ENCODE measurements at regions not wholly inside any gene's neighbourhood (a gene's known extent, or its start where the extent isn't known, plus 50 kb on each side); places are given as distances from the start of the nearest gene placed in this dataset.
"Not testable (repeated sequence)": the region's sequence is repeated elsewhere in the genome, so short reads cannot be mapped to it uniquely, and the experiment has no call there.

GRCh38 chr9:82894548-82894947 lies 168.4 kb downstream of the RASEF start:
- no peak for DNase-seq (ENCODE audit: low read depth, low spot score)

- DNase-seq (ENCODE audit: low read depth, low spot score) = no peak
Measured at GRCh38 chr9:82894961-82895821, 167.8 kb downstream of the RASEF start.

GRCh38 chr9:82895822-82896110 lies 167.2 kb downstream of the RASEF start:
- DNase-seq (ENCODE audit: low read depth, low spot score) = no peak

GRCh38 chr9:82903503-82903902 lies 159.4 kb downstream of the RASEF start:
- DNase-seq (ENCODE audit: low read depth, low spot score) = no peak

- DNase-seq (ENCODE audit: low read depth, low spot score) = no peak
Measured at GRCh38 chr9:82911996-82912395, 150.9 kb downstream of the RASEF start.

GRCh38 chr9:82912645-82913044 lies 150.3 kb downstream of the RASEF start:
- no peak for DNase-seq (ENCODE audit: low read depth, low spot score)

GRCh38 chr9:82916238-82916637 lies 146.7 kb downstream of the RASEF start:
- DNase-seq (ENCODE audit: low read depth, low spot score) = not testable (repeated sequence)

DNA sequence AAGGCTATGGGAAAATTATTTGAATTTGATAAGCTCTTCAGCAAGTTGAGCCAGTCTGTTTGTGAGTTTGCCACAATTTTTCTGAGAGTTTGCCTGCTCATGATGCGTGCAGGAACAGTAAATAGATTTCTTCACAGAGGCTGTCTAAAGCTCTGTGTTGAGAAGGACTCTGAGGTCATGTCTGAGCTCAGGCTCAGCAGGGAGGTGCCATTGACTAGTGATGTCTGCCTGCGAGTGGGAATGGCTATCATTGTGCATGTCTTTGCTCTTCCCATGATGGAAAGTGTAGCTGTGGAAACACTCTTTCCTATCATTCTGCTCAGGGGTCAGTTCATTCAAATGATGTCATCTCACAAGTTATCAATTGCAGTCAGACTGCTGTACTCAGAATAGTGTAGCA lies 142.8 kb downstream of the RASEF start:
- no peak for DNase-seq (ENCODE audit: low read depth, low spot score)

- DNase-seq (ENCODE audit: low read depth, low spot score) = no peak
Measured at GRCh38 chr9:82922686-82923085, 140.3 kb downstream of the RASEF start.

DNA sequence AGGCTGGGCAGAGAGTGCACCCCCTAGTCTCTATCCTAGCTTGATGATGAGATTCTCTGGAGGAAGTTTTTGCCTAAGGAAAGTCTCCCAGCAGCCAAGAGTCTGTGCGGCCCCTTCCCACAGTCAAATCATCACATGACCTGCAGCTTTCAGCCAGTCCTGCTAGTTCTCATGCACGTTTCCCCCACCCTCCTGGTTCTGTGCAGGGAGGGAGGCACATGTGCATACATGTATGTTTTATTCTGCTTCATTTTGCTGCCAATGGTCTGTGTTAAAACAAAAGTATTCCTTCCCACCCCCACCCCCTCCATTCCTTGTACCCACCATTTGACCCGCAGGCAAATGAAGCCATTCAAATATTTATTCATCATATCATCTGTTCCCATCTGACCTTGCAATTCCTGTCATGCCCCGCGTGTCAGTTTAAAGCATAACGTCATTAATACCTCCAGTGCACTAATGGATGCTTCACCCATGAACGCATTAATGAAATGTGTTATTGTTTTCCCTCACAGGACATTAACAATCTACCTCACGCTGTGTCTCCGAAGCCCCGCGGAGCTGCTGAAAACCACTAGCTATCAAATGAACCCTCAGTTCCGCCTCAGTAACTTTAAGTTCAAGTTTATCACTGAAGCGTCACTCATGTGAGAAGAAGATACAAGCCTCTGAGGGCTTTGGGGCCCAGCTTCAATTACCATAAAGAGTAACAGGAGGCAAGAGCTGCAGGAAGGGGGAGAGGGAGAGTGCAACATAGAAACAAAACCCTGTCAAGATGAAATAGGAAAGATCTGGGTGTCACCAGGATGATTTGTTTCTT lies 139.6 kb downstream of the RASEF start:
- no peak for DNase-seq (ENCODE audit: low read depth, low spot score)

DNA sequence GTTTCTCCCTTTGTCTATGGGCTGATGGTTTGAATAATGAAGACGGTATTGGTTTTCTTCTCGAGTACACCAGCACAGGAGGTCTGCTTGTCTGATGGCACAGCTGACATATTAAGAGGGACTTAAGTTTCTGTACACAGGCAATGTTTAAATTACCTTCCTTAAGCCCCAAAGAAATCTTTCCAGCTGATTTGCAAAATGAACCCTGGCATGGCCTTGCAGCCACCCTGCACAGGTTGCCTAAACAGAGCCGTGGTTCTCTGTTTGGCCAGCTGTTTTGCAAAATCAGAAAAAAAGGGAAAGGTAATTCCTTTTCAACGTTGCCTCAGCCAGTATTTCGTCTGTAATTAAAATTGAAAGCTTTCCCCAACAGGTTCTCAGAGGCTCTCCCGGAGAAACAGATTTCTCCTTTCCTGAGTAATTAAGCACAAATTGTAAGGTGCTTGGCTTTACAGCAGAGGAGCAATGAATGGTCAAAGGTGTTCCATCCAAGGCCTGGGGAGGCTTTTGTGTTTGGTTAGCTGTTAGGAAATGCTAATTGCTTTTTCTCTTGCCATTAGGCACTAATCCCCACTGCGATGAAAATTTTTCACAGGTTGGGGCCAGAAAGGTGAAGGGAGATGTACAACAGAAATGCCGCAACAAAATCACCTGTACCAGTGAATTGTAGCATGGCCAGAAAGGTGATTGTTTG lies 138.9 kb downstream of the RASEF start:
- DNase-seq (ENCODE audit: low read depth, low spot score) = no peak

Data from brain pericyte (primary cell).